Body of pancreas (tissue), 4 donors: ENCODE measurements at regions not wholly inside any gene's neighbourhood (a gene's known extent, or its start where the extent isn't known, plus 50 kb on each side); places are given as distances from the start of the nearest gene placed in this dataset.

ENCODE experiments used
- ATAC-seq: fragments of 150-250 bp; one replicate; pipeline ENCODE4 v1.9.1; 2016
- DNase-seq, 4 donors: peaks; one replicate each; pipeline ENCODE4 v3.0.0-alpha.2; 2019
- H3K27ac ChIP-seq, 4 donors: fragments of 200-600 bp; sonication (generic); 1 replicate in 3 of 4; 2 replicates in 1 of 4; pipeline versions ENCODE4 v1.5.1 to v1.6.1; 2016 to 2019; ENCODE audit warnings: mild to moderate bottlenecking in 1 of 4, mixed read lengths in 1 of 4, moderate library complexity in 1 of 4
- H3K27me3 ChIP-seq, 2 donors: fragments of 200-600 bp; sonication (generic); one replicate each; pipeline ENCODE4 v1.6.0; 2016; ENCODE audit warnings: mild to moderate bottlenecking in 1 of 2
- H3K36me3 ChIP-seq, 2 donors: fragments of 200-600 bp; sonication (generic); replicated peaks in 1 of 2; 2 replicates each; pipeline ENCODE4 v1.5.1; 2016; ENCODE audit warnings: low read depth in 2 of 2; ENCODE audit not compliant: insufficient read depth in 1 of 2
- H3K4me1 ChIP-seq: fragments of 200-600 bp; sonication (generic); one replicate; pipeline ENCODE4 v1.6.0; 2016
- H3K4me3 ChIP-seq, 2 donors: fragments of 200-600 bp; sonication (generic); 1 replicate in 1 of 2; 2 replicates in 1 of 2; pipeline ENCODE4 v1.5.1; 2016 to 2019
- H3K9me3 ChIP-seq, 3 donors: fragments of 200-600 bp; sonication (generic); 1 replicate in 2 of 3; 2 replicates in 1 of 3; pipeline ENCODE4 v1.5.1; 2016
- CTCF ChIP-seq, 7 experiments: fragments of 450-650 bp in 4 of 7; fragments of 200-600 bp in 3 of 7; sonication (generic) in 3 of 7; IDR thresholded peaks; one replicate each; pipeline ENCODE4 v1.5.1; 2016 to 2019; ENCODE audit warnings: antibody characterized with exemption in 7 of 7
- POLR2A ChIP-seq, 3 donors: fragments of 450-650 bp; IDR thresholded peaks; one replicate each; pipeline ENCODE4 v1.6.1; 2016; ENCODE audit warnings: antibody characterized with exemption in 3 of 3, mild to moderate bottlenecking in 2 of 3
- WGBS, 2 donors: methylation state at CpG; one replicate each; pipeline ENCODE4 v1.1.5; 2017; 5-methylcytosine and 5-hydroxymethylcytosine counted together
- intact Hi-C: fragments of 100-400 bp; cut with DNase I; formaldehyde crosslinking; loops from one replicate; pipeline ENCODE4 v1.15.1; 2023

GRCh38 chr21:15390049-15390448, 325.2 kb upstream of the NRIP1 start:
- Histone ChIP-seq H3K9me3 (no peaks in the 10 kb centered on the region), H3K27me3 (no peaks in the 10 kb centered on the region), H3K4me1 (no peaks in the 10 kb centered on the region), H3K36me3 (no peaks in the 10 kb centered on the region), H3K4me3 (no peak overlapping the region), H3K27ac (no peak overlapping the region)
- TF ChIP-seq CTCF (IDR thresholded peaks at IDR 0.05) (no peak), POLR2A (IDR thresholded peaks at IDR 0.05) (no peak)
- whole genome bisulfite sequencing, 2 donors = 81 to 84% methylated on average over 2 of the region's 2 CpGs
- DNase-seq (no peak), ATAC-seq (no peak)
- intact Hi-C loops = no loop called here

- Histone ChIP-seq H3K36me3 (no peaks in the 10 kb centered on the region), H3K27me3 (no peaks in the 10 kb centered on the region), H3K27ac (no peak overlapping the region), H3K9me3 (no peaks in the 10 kb centered on the region), H3K4me1 (no peaks in the 10 kb centered on the region), H3K4me3 (no peak overlapping the region)
- DNase-seq = no peak
- 85% methylated on average over 2 of the region's 2 CpGs for WGBS, 2 donors
- intact Hi-C loops = no loop called here
- ATAC-seq = no peak
- TF ChIP-seq POLR2A (IDR thresholded peaks at IDR 0.05) = no peak
- no peak for TF ChIP-seq CTCF (IDR thresholded peaks at IDR 0.05)
Measured at GRCh38 chr21:15397258-15397657, 332.5 kb upstream of the NRIP1 start.

GRCh38 chr21:15400905-15401304, 328.9 kb upstream of the USP25 start:
- Histone ChIP-seq H3K27me3 (no peaks in the 10 kb centered on the region), H3K4me3 (no peak overlapping the region), H3K36me3 (no peaks in the 10 kb centered on the region), H3K4me1 (no peaks in the 10 kb centered on the region), H3K27ac (no peak overlapping the region), H3K9me3 (no peaks in the 10 kb centered on the region)
- DNase-seq = no peak
- TF ChIP-seq POLR2A (IDR thresholded peaks at IDR 0.05) (no peak), CTCF (IDR thresholded peaks at IDR 0.05) (no peak)
- WGBS, 2 donors = 69 to 86% methylated on average over 1 of the region's 1 CpG
- no peak for ATAC-seq
- intact Hi-C loops = no loop called here

- Histone ChIP-seq H3K9me3 (no peaks in the 10 kb centered on the region), H3K27ac (no peak overlapping the region), H3K36me3 (no peaks in the 10 kb centered on the region), H3K4me1 (no peaks in the 10 kb centered on the region), H3K4me3 (no peak overlapping the region), H3K27me3 (no peaks in the 10 kb centered on the region)
- DNase-seq (no peak), ATAC-seq (no peak)
- intact Hi-C loops = no loop called here
- WGBS, 2 donors = 37 to 38% methylated on average over 4 of the region's 4 CpGs
- TF ChIP-seq POLR2A (IDR thresholded peaks at IDR 0.05) = no peak
- TF ChIP-seq CTCF (IDR thresholded peaks at IDR 0.05) = no peak
Measured at GRCh38 chr21:15401331-15401730, 328.5 kb upstream of the USP25 start.

- Histone ChIP-seq H3K4me3 (no peak overlapping the region), H3K36me3 (no peaks in the 10 kb centered on the region), H3K4me1 (no peaks in the 10 kb centered on the region), H3K9me3 (no peaks in the 10 kb centered on the region), H3K27ac (no peak overlapping the region), H3K27me3 (no peaks in the 10 kb centered on the region)
- intact Hi-C loops = no loop called here
- TF ChIP-seq CTCF (IDR thresholded peaks at IDR 0.05) = no peak
- no peak for TF ChIP-seq POLR2A (IDR thresholded peaks at IDR 0.05)
- ATAC-seq = no peak
- DNase-seq = no peak
Measured at GRCh38 chr21:15405214-15405613, 324.6 kb upstream of the USP25 start.
